T-helper 9 cell (primary cell): ENCODE measurements at regions not wholly inside any gene's neighbourhood (a gene's known extent, or its start where the extent isn't known, plus 50 kb on each side); places are given as distances from the start of the nearest gene placed in this dataset.
"Not testable (repeated sequence)": the region's sequence is repeated elsewhere in the genome, so short reads cannot be mapped to it uniquely, and the experiment has no call there.

Experiments used
- DNase-seq: peaks from one replicate; pipeline ENCODE4 v3.0.0-alpha.2; 2020

- DNase-seq, result not testable (repeated sequence)
Measured at GRCh38 chr16:18263046-18263445, 73.5 kb downstream of the NPIPA8 start.

DNA sequence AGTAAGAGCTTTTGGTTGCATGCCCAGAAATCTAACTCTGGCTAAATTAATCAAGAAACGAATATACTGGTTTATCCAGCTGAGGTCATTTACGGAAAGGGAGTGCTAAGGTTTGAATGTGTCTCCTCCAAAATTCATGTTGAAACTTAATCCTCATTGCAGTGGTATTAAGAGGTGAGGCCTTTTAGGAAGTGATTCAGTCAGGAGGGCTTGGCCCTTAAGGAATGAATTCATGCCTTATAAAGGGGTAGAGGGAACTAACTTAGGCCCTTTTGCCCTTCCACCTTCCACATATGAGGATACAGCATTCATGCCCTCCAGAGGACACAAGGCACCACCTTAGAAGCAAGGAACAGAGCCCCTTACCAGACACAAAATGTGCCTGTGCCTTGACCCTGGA, 74.7 kb downstream of the NPIPA8 start:
- not testable (repeated sequence) for DNase-seq

DNA sequence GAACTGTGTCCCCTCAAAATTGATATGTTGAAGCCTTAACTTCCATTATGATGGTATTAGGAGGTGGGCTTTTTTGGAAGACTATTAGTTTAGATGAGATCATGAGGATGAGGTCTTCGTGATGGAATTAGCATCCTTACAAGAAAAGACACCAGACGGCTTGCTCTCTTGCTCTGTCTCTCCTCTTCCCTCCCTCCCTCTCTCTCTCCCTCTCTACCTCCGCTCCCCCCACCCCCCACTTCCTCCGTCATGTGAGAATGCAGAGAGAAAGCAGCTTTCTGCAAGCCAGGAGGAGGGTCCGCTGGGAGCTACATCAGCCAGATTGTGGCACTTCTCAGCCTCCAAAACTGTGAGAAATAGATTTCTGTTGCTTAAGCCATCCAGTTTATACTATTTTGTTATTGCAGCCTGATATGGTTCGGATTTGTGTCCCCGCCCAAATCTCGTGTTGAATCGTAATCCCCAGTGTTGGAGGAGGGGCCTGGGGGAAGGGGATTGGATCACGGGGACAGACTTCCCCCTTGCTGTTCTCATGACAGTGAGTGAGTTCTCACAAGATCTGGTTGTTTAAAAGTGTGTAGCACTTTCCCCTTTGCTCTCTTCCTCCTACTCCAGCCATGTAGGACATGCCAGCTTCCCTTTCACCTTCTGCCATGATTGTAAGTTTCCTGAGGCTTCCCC, 76.9 kb downstream of the NPIPA8 start:
- DNase-seq, result not testable (repeated sequence)

DNA sequence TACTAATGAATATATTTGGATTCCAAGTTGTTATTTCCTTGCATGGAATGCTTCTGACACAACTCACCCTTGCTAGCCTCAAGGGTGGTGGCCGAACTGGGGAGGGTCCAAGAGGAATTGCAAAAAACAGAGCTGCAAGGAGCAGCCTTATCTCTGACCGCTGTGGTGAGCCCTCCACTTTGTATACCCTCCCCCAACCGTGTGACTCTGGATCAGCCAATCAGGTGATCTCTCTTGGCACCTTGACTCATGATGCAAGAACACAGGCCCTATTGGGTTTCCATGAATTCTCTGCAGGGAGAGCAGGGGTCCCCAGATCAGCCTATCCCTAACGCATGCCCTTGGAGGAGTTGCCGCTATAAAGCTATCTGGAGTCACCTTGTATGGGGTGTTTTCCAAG, 83.6 kb downstream of the NPIPA8 start:
- not testable (repeated sequence) for DNase-seq

GRCh38 chr16:18230505-18230904, 106.0 kb downstream of the NPIPA8 start:
- DNase-seq, result not testable (repeated sequence)

GRCh38 chr16:18222054-18223009, 114.2 kb downstream of the NPIPA8 start:
- not testable (repeated sequence) for DNase-seq

GRCh38 chr16:18217741-18218140, 118.8 kb downstream of the NPIPA8 start:
- not testable (repeated sequence) for DNase-seq

DNA sequence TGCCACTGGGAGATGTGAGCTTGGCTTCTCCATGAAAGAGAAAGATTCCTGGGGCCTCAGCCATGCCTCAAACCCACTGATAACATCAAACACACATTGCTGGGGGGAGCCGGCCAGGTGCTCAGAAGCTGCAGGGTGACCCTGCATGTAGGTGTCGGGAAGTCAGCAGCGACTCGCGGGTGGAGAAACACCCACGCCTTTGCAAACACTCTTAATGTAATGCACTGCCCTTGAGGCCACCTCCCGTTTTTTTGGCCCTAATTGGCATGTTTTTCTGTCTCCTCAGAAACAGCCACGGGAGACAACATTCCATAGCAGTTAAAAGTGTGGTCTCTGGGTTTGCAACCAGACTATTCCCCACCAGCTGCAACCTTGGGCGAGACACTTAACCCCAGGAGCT, 119.7 kb downstream of the NPIPA8 start:
- DNase-seq, result not testable (repeated sequence)

DNA sequence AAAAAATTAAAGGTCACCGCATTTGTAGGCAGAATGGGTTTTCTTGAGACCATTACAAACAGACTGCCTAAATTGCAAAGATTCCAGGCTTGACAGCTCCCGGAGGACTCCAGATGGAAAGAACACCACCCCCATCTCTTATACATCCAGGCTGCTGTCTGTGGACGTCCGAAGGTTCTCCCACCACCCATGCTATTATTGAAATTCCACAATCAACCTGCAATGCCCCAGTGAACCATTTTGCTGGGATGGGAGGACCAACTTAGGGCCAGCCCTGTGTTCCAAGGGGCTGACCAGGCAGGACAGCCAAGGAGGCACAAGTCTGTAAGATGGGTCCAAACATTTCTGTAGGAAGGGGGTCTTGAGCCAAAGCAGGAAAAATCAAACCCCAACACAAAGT, 122.7 kb downstream of the NPIPA8 start:
- not testable (repeated sequence) for DNase-seq

DNA sequence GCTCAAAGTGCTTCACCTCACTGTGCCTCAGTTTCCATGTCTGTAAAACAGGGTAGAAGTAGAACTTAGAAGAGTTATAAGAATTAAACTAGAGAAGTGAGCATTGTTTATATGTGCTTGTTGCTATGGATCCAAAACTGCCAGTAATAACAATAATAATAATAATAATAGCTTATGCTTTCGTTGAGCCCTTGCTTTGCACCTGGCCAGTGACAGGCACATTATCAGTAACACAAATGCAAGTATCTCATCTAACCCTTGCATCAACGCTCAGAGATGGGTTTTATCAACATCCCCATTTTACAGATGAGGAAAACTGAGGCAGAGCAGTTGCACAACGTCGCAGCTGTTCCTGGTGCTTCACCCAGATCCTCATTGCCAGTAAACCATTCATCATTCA, 125.0 kb downstream of the NPIPA8 start:
- not testable (repeated sequence) for DNase-seq

GRCh38 chr16:18204786-18205185, 131.8 kb downstream of the NPIPA8 start:
- not testable (repeated sequence) for DNase-seq

DNA sequence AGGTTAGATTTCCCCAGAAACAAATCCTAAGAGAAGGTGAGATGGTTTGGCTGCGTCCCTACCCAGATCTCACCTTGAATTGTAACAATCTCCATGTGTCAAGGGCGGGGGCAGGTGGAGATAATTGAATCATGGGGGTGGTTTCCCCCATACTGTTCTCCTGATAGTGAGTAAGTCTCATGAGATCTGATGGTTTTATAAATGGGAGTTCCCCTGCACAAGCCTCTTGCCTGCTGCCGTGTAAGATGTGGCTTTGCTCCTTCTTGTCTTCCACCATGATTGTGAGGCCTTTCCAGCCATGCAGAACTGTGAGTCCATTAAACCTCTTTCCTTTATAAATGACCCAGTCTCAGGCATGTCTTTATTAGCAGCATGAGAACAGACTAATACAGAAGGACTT, 132.2 kb downstream of the NPIPA8 start:
- not testable (repeated sequence) for DNase-seq

- not testable (repeated sequence) for DNase-seq
Measured at GRCh38 chr16:18201511-18201910, 135.0 kb downstream of the NPIPA8 start.

GRCh38 chr16:18192389-18192788, 144.1 kb downstream of the NPIPA8 start:
- not testable (repeated sequence) for DNase-seq

- not testable (repeated sequence) for DNase-seq
Measured at GRCh38 chr16:18190179-18190578, 146.4 kb downstream of the NPIPA8 start.

- DNase-seq, result not testable (repeated sequence)
Measured at GRCh38 chr16:18184755-18185154, 151.8 kb downstream of the NPIPA8 start.

GRCh38 chr16:18181028-18181427, 155.5 kb downstream of the NPIPA8 start:
- DNase-seq, result not testable (repeated sequence)

DNA sequence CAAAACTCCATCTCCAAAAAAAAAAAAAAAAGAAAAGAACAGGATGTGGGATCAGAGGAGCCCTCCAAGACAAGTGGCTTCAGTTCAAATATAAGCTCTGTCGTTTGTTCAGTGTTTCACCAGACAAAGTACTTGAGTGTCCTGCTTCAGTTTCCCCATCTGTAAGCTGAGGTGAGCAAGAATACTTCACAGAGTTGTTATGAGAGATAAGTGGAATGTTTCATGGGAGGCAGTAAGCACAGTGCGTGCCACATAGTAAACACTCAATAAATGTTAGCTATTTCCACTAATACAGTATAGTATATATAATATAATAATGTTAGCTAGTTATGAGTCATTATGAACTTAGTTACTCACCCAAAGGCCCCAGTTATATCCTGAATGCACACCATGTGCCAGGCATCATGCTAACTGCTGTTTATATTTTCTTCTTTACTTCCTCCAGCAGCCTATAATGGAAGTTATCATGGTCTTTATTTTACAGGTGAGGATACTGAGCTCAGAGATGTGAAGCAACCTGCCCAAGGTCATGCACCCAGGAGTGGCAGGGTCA, 162.5 kb downstream of the NPIPA8 start:
- DNase-seq, result not testable (repeated sequence)

DNA sequence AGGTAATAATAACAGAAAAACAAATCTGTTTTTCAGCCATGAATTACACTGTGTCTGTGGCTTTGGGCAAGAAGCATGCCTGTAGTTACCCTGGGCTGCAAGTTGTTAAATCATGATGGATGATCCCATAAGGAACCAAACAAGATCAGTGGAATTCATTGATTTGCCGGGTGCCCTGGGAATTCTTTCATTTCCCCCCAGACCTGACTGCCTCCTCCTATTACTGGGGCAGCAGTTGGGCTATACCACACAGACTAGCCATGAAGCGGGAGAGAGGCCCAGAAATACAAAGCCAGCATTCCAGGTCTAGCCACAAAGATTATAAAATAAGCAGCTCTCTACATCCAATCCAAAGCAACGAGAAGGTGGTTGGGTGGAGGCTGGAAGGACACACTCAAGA, 174.2 kb downstream of the NPIPA8 start:
- DNase-seq, result not testable (repeated sequence)

GRCh38 chr16:18161224-18161623, 175.3 kb downstream of the NPIPA8 start:
- DNase-seq, result not testable (repeated sequence)

DNA sequence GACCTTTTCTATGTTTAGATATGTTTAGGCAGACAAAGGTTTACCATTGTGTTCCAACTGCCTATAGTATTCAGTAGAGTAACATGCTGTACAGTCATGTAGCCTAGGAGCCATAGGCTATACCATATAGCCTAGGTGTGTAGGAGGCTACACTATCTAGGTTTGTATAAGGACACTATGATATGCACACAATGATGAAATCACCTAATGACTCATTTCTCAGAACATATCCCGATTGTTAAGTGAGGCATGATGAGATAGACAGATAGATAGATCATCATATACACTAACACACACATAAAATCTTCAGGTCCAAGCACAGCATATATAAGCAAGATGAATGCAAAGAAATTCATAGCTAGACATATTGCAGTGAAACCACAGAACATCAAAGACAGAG, 177.4 kb downstream of the NPIPA8 start:
- DNase-seq, result not testable (repeated sequence)

DNA sequence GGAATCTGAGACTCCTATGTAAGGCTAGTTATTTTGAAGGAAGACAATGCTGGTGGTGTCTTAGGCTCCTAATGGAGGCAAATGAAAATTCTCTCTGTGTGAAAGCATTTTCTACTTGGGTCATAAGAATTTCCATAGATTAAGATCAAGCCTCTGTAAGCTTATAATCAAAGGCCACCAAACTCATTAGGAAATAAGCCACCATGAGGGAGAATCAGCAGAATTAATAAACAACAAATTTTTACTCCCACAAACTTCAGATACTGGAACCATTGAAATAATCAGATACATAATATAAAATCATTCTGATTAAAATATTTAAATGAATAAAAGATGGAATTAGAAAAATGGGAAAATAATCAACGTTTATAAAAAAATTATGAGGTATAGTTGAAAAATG, 178.7 kb downstream of the NPIPA8 start:
- not testable (repeated sequence) for DNase-seq

GRCh38 chr16:18152832-18153231, 183.7 kb downstream of the NPIPA8 start:
- DNase-seq, result not testable (repeated sequence)
